Prostate gland (tissue), 2 donors: ENCODE measurements at regions not wholly inside any gene's neighbourhood (a gene's known extent, or its start where the extent isn't known, plus 50 kb on each side); places are given as distances from the start of the nearest gene placed in this dataset.

Experiments used
- DNase-seq: peaks from one replicate; pipeline ENCODE4 v3.0.0-alpha.2; 2019; ENCODE audit warnings: low spot score
- H3K27ac ChIP-seq, 2 donors: fragments of 200-600 bp; sonication (generic); 2 replicates each; pipeline ENCODE4 v1.5.1; 2017 to 2019
- H3K27me3 ChIP-seq: fragments of 200-600 bp; sonication (generic); replicated peaks from 2 replicates; pipeline ENCODE4 v1.5.1; 2019; ENCODE audit not compliant: insufficient read depth
- H3K36me3 ChIP-seq, 2 donors: fragments of 200-600 bp; sonication (generic); 1 replicate in 1 of 2; 2 replicates in 1 of 2; pipeline versions ENCODE4 v1.5.1 to v1.8.1; 2017 to 2019
- H3K4me1 ChIP-seq: fragments of 200-600 bp; sonication (generic); replicated peaks from 2 replicates; pipeline ENCODE4 v1.5.1; 2019
- H3K4me3 ChIP-seq, 2 donors: fragments of 200-600 bp; sonication (generic); 2 replicates each; pipeline ENCODE4 v1.5.1; 2017 to 2019
- H3K9me3 ChIP-seq: fragments of 200-600 bp; sonication (generic); 2 replicates; pipeline ENCODE4 v1.5.1; 2017
- POLR2A ChIP-seq: fragments of 450-650 bp; IDR thresholded peaks from one replicate; pipeline ENCODE4 v1.6.1; 2016; ENCODE audit warnings: antibody characterized with exemption, mild to moderate bottlenecking
- POLR2AphosphoS5 ChIP-seq: sonication (generic); formaldehyde crosslinking; IDR thresholded peaks from one replicate; pipeline ENCODE4 v1.6.1; 2017; ENCODE audit warnings: antibody characterized with exemption
- WGBS: methylation state at CpG from one replicate; pipeline ENCODE4 v1.1.5; 2018; 5-methylcytosine and 5-hydroxymethylcytosine counted together
- intact Hi-C: fragments of 100-400 bp; cut with DNase I; formaldehyde crosslinking; loops from one replicate; pipeline ENCODE4 v1.14.2; 2022
- TF ChIP-seq, protein P1 (sequence below), 4 experiments: fragments of 200-600 bp in 2 of 4; fragments of 450-650 bp in 2 of 4; sonication (generic) in 2 of 4; IDR thresholded peaks; 1 replicate in 3 of 4; 2 replicates in 1 of 4; pipeline ENCODE4 v1.5.1; 2016 to 2019; ENCODE audit warnings: antibody characterized with exemption in 4 of 4, mild to moderate bottlenecking in 2 of 4, moderate library complexity in 2 of 4

DNA sequence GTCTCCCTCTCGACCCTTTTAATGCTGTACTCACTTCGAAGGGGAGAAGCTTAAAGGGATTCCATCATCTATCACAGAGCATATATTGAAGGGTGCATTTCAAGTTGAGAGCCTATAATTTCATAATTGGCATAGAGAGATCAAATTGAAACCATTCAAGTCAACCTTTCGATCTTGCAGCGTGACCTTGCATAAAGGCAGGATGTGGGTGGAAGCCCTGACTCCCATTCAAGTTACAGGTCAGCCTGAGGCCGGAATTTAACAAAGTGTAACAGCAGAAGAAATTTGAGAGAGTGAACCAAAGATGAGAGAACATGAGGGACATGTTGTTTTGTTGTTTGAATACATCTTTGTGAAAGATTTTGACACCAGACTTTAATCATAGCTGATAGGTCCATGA is 195.3 kb upstream of the TPK1 start:
- intact Hi-C loops = no loop called here
- Histone ChIP-seq H3K27me3 (no peaks in the 10 kb centered on the region), H3K4me1 (no peaks in the 10 kb centered on the region), H3K9me3 (no peaks in the 10 kb centered on the region), H3K36me3 (no peaks in the 10 kb centered on the region), H3K27ac (no peak overlapping the region), H3K4me3 (no peak overlapping the region)
- TF ChIP-seq POLR2A (no peak), POLR2AphosphoS5 (no peak)
- TF ChIP-seq, protein P1, sequence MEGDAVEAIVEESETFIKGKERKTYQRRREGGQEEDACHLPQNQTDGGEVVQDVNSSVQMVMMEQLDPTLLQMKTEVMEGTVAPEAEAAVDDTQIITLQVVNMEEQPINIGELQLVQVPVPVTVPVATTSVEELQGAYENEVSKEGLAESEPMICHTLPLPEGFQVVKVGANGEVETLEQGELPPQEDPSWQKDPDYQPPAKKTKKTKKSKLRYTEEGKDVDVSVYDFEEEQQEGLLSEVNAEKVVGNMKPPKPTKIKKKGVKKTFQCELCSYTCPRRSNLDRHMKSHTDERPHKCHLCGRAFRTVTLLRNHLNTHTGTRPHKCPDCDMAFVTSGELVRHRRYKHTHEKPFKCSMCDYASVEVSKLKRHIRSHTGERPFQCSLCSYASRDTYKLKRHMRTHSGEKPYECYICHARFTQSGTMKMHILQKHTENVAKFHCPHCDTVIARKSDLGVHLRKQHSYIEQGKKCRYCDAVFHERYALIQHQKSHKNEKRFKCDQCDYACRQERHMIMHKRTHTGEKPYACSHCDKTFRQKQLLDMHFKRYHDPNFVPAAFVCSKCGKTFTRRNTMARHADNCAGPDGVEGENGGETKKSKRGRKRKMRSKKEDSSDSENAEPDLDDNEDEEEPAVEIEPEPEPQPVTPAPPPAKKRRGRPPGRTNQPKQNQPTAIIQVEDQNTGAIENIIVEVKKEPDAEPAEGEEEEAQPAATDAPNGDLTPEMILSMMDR (IDR thresholded peaks at IDR 0.05) = no peak
- WGBS = 61% methylated on average over 5 of the region's 5 CpGs
- DNase-seq = no peak

- H3K27me3 ChIP-seq = no peaks in the 10 kb centered on the region
- H3K9me3 ChIP-seq = no peaks in the 10 kb centered on the region
- no peak overlapping the region for H3K4me3 ChIP-seq
- intact Hi-C loops = no loop called here
- 78% methylated on average over 5 of the region's 5 CpGs for WGBS
- no peak for TF ChIP-seq POLR2AphosphoS5
- TF ChIP-seq POLR2A = no peak
- TF ChIP-seq, protein P1 (IDR thresholded peaks at IDR 0.05) = no peak
- no peaks in the 10 kb centered on the region for H3K36me3 ChIP-seq
- no peak overlapping the region for H3K27ac ChIP-seq
- no peak for DNase-seq
- H3K4me1 ChIP-seq = no peaks in the 10 kb centered on the region
Observed at GRCh38 chr7:145030754-145031153, 194.9 kb upstream of the TPK1 start.

DNA sequence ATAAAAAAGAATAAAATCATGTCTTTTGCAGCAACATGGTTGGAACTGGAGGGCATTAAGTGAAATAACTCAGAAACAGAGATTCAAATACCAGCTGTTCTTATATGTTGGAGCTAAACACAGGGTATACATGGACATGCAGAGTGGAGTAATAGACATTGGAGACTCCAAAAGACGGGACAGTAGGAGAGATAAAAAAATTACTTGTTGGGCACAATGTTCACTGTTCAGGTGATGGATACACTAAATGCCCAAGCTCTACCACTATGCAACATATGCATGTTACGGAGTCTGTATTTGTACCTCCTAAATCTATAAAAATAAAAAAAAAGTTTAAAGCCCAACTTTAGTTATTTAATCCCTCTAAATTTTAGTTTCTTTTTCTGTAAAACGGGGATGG is 184.6 kb upstream of the TPK1 start:
- intact Hi-C loops = no loop called here
- H3K9me3 ChIP-seq = no peaks in the 10 kb centered on the region
- DNase-seq = no peak
- TF ChIP-seq POLR2A (no peak), POLR2AphosphoS5 (no peak)
- no peaks in the 10 kb centered on the region for H3K27me3 ChIP-seq
- H3K36me3 ChIP-seq = no peaks in the 10 kb centered on the region
- WGBS = 85% methylated on average over 3 of the region's 3 CpGs
- no peaks in the 10 kb centered on the region for H3K4me1 ChIP-seq
- H3K27ac ChIP-seq = no peak overlapping the region
- no peak overlapping the region for H3K4me3 ChIP-seq

DNA sequence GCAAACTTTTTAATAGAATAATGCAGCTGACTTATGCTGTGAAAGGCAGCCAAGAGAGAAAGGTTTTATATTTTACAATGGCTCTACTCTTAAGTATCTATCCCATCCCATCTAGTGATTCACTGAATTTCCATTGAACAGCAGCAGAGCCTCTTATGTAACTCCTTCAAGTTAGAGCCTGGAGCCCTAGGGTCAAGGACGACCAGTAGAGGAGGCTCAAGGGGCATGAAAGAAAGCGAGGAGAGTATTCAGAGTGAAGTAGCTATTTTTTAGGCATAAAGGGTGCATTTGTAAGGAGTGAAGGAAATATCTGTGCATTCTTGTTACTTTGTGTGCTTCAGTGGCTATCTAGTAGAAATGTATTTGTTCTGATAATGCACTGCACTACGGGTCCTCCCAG is 180.2 kb upstream of the TPK1 start:
- H3K27me3 ChIP-seq = no peaks in the 10 kb centered on the region
- H3K9me3 ChIP-seq = no peaks in the 10 kb centered on the region
- WGBS = 53% methylated on average over 3 of the region's 3 CpGs
- intact Hi-C loops = no loop called here
- TF ChIP-seq POLR2A (no peak), POLR2AphosphoS5 (no peak)
- TF ChIP-seq, protein P1 (IDR thresholded peaks at IDR 0.05) = no peak
- H3K4me3 ChIP-seq = no peak overlapping the region
- H3K4me1 ChIP-seq = no peaks in the 10 kb centered on the region
- H3K27ac ChIP-seq = no peak overlapping the region
- H3K36me3 ChIP-seq = no peaks in the 10 kb centered on the region
- no peak for DNase-seq

- no peak overlapping the region for H3K27ac ChIP-seq
- TF ChIP-seq, protein P1 (IDR thresholded peaks at IDR 0.05) = no peak
- no peak for TF ChIP-seq POLR2A
- H3K4me3 ChIP-seq = no peak overlapping the region
- H3K27me3 ChIP-seq = no peaks in the 10 kb centered on the region
- 83% methylated on average over 3 of the region's 3 CpGs for WGBS
- DNase-seq = no peak
- intact Hi-C loops = no loop called here
- no peaks in the 10 kb centered on the region for H3K36me3 ChIP-seq
- H3K9me3 ChIP-seq = no peaks in the 10 kb centered on the region
- no peaks in the 10 kb centered on the region for H3K4me1 ChIP-seq
Observed at GRCh38 chr7:145009876-145010275, 174.0 kb upstream of the TPK1 start.
